GM23338 (cell line): ENCODE measurements at regions not wholly inside any gene's neighbourhood (a gene's known extent, or its start where the extent isn't known, plus 50 kb on each side); places are given as distances from the start of the nearest gene placed in this dataset.

Experiments
- ATAC-seq: fragments of 200-7000 bp; cut with Tn5 transposase; 3 replicates; pipeline ENCODE4 v1.9.1; 2020
- DNase-seq: peaks from one replicate; pipeline ENCODE4 v3.0.0-alpha.2; 2015; ENCODE audit warnings: low spot score
- H2AFZ ChIP-seq: fragments of 200-600 bp; sonication (generic); 2 replicates; pipeline ENCODE4 v1.8.0; 2016; ENCODE audit warnings: antibody characterized with exemption, mild to moderate bottlenecking, moderate library complexity
- H3F3A ChIP-seq: fragments of 200-600 bp; sonication (generic); replicated peaks from 2 replicates; pipeline ENCODE4 v1.8.0; 2017; ENCODE audit warnings: antibody characterized with exemption, mixed run types, low read depth
- H3K27ac ChIP-seq: fragments of 200-600 bp; sonication (generic); 2 replicates; pipeline ENCODE4 v1.6.1; 2016; ENCODE audit warnings: low read depth
- H3K27me3 ChIP-seq: fragments of 200-600 bp; sonication (generic); 2 replicates; pipeline ENCODE4 v1.8.0; 2016; ENCODE audit warnings: mild to moderate bottlenecking, mixed run types, moderate library complexity; ENCODE audit not compliant: insufficient read depth
- H3K36me3 ChIP-seq: fragments of 200-600 bp; sonication (generic); 2 replicates; pipeline ENCODE4 v1.8.0; 2016; ENCODE audit warnings: mild to moderate bottlenecking; ENCODE audit not compliant: insufficient read depth
- H3K4me1 ChIP-seq: fragments of 200-600 bp; sonication (generic); 2 replicates; pipeline ENCODE4 v1.8.0; 2016; ENCODE audit warnings: mild to moderate bottlenecking, moderate library complexity; ENCODE audit not compliant: insufficient read depth
- H3K4me2 ChIP-seq: fragments of 200-600 bp; sonication (generic); 2 replicates; pipeline ENCODE4 v1.7.1; 2017; ENCODE audit warnings: mixed run types
- H3K4me3 ChIP-seq: fragments of 200-600 bp; sonication (generic); 2 replicates; pipeline ENCODE4 v1.6.1; 2016; ENCODE audit warnings: mixed run types
- H3K79me2 ChIP-seq: fragments of 200-600 bp; sonication (generic); replicated peaks from 2 replicates; pipeline ENCODE4 v1.8.0; 2017; ENCODE audit warnings: mild to moderate bottlenecking; ENCODE audit not compliant: insufficient read depth
- H3K9me2 ChIP-seq: fragments of 200-600 bp; sonication (generic); 2 replicates; pipeline ENCODE4 v1.8.0; 2017; ENCODE audit not compliant: insufficient read depth
- H4K20me1 ChIP-seq: fragments of 200-600 bp; sonication (generic); replicated peaks from 2 replicates; pipeline ENCODE4 v1.8.0; 2017; ENCODE audit warnings: mild to moderate bottlenecking; ENCODE audit not compliant: insufficient read depth
- H3K27ac Mint-ChIP-seq: 2 replicates; pipeline ENCODE4 v1.8.0; 2020; ENCODE audit warnings: inconsistent platforms, mild to moderate bottlenecking, moderate library complexity, mixed read lengths
- H3K27me3 Mint-ChIP-seq: 3 replicates; pipeline ENCODE4 v1.8.0; 2022; ENCODE audit warnings: low read depth, mild to moderate bottlenecking, moderate library complexity, mixed read lengths, inconsistent platforms; ENCODE audit not compliant: insufficient read depth, poor library complexity
- H3K36me3 Mint-ChIP-seq: 3 replicates; pipeline ENCODE4 v1.8.0; 2021; ENCODE audit warnings: low read depth, mild to moderate bottlenecking, inconsistent platforms, moderate library complexity, mixed read lengths
- H3K4me1 Mint-ChIP-seq: 3 replicates; pipeline ENCODE4 v1.8.0; 2020; ENCODE audit warnings: mild to moderate bottlenecking, inconsistent platforms, mixed read lengths
- H3K4me3 Mint-ChIP-seq: 3 replicates; pipeline ENCODE4 v1.8.0; 2021; ENCODE audit warnings: moderate library complexity, mild to moderate bottlenecking, inconsistent platforms, mixed read lengths
- H3K9me3 Mint-ChIP-seq: 3 replicates; pipeline ENCODE4 v1.8.0; 2020; ENCODE audit warnings: moderate library complexity, mild to moderate bottlenecking, inconsistent platforms, mixed read lengths
- CREB1 ChIP-seq: fragments of 250-450 bp; sonication (Bioruptor Pico); IDR thresholded peaks from 2 replicates; pipeline ENCODE4 v1.5.0; 2020; ENCODE audit warnings: low read depth, mild to moderate bottlenecking, moderate library complexity
- EZH2phosphoT487 ChIP-seq: fragments of 200-600 bp; sonication (generic); IDR thresholded peaks from one replicate; pipeline ENCODE4 v1.8.1; 2018; ENCODE audit warnings: antibody characterized with exemption; ENCODE audit not compliant: unreplicated experiment
- JUNB ChIP-seq: IDR thresholded peaks from one replicate; pipeline ENCODE4 v1.6.1; 2016; ENCODE audit warnings: antibody characterized with exemption; ENCODE audit not compliant: unreplicated experiment
- NANOG ChIP-seq: IDR thresholded peaks from 2 replicates; pipeline ENCODE4 v1.6.1; 2016; ENCODE audit warnings: antibody characterized with exemption, borderline replicate concordance
- POLR2AphosphoS5 ChIP-seq: IDR thresholded peaks from 2 replicates; pipeline ENCODE4 v1.6.1; 2016; ENCODE audit warnings: antibody characterized with exemption, low read depth
- STAT1 ChIP-seq: IDR thresholded peaks from one replicate; pipeline ENCODE4 v1.6.1; 2016; ENCODE audit warnings: antibody characterized with exemption; ENCODE audit not compliant: unreplicated experiment
- ZNF114 ChIP-seq: fragments of 250-450 bp; sonication (Bioruptor Pico); IDR thresholded peaks from 2 replicates; pipeline ENCODE4 v1.5.0; 2020; ENCODE audit warnings: mild to moderate bottlenecking, moderate library complexity
- ZNF331 ChIP-seq: fragments of 250-450 bp; sonication (Bioruptor Pico); IDR thresholded peaks from 2 replicates; pipeline ENCODE4 v1.5.0; 2020; ENCODE audit warnings: low read depth, mild to moderate bottlenecking, moderate library complexity
- TF ChIP-seq, protein P1 (sequence below): IDR thresholded peaks from one replicate; pipeline ENCODE4 v1.6.1; 2018; ENCODE audit warnings: antibody characterized with exemption; ENCODE audit not compliant: unreplicated experiment
- TF ChIP-seq, protein P2 (sequence below), 2 experiments: fragments of 200-600 bp in 1 of 2; sonication (generic) in 1 of 2; conservative IDR thresholded peaks; 2 replicates each; pipeline versions ENCODE4 v1.5.1 to v1.6.1; 2016 to 2017; ENCODE audit warnings: antibody characterized with exemption in 2 of 2, low read depth in 2 of 2, mild to moderate bottlenecking in 2 of 2, moderate library complexity in 1 of 2
- TF ChIP-seq, protein P3 (sequence below): fragments of 250-450 bp; sonication (Bioruptor Pico); IDR thresholded peaks from 2 replicates; pipeline ENCODE4 v1.5.0; 2020; ENCODE audit warnings: mild to moderate bottlenecking, moderate library complexity
- TF ChIP-seq, protein P4 (sequence below): IDR thresholded peaks from 2 replicates; pipeline ENCODE4 v1.6.1; 2016; ENCODE audit warnings: antibody characterized with exemption

DNA sequence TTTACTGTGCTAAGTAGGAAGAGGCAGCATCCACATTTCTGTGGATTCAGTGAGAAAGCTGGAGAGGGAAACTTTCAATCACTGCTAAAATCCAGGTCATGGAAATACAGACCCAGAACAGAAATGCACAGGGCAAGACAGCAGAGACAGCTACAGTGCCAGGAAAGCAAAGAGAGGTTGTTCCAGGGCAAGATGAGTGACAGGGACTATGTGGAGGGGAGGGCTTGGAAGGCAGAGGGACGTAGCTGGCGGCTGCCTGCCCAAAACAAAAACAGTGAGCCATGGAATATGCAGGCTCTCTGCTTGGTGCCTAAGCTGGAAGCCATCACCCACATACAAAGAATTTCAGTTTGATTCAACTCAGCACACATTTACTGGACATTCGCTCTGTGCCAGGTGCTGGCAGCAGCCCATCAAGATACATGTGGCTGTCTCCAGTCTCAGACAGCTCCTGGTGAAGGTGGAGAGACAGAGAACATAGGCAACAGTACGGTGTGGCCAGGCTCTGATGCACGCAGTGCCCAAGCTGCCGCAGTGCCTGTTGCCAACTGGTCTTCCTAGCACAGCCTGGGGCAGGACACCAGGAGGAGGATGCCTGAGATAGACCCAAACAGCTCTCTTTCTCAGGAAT lies 88.7 kb downstream of the AIPL1 start:
- Histone ChIP-seq H3K36me3 (no peaks in the 10 kb centered on the region), H3K27ac (no peak overlapping the region), H2AFZ (peak overlapping the region; percentile 43; the same call in 1 of the 2 replicates), H3K9me2 (0 out of 2 replicates have a peak, but pooled peaks cover 7% of the 10 kb centered on the region), H3K27me3 (no peaks in the 10 kb centered on the region), H3K4me1 (no peaks in the 10 kb centered on the region), H3K79me2 (no peaks in the 10 kb centered on the region), H3F3A (no peaks in the 10 kb centered on the region), H3K4me2 (no peak overlapping the region), H3K4me3 (no peak overlapping the region), H4K20me1 (no peaks in the 10 kb centered on the region)
- H3K27ac Mint-ChIP-seq = no peak overlapping the region
- ATAC-seq (no peak), DNase-seq (no peak)
- TF ChIP-seq STAT1 (no peak), POLR2AphosphoS5 (no peak), ZNF114 (CRISPR knock-in tag) (no peak), EZH2phosphoT487 (no peak), ZNF331 (CRISPR knock-in tag) (no peak), NANOG (no peak), JUNB (no peak), CREB1 (CRISPR knock-in tag) (no peak)
- TF ChIP-seq, protein P1, sequence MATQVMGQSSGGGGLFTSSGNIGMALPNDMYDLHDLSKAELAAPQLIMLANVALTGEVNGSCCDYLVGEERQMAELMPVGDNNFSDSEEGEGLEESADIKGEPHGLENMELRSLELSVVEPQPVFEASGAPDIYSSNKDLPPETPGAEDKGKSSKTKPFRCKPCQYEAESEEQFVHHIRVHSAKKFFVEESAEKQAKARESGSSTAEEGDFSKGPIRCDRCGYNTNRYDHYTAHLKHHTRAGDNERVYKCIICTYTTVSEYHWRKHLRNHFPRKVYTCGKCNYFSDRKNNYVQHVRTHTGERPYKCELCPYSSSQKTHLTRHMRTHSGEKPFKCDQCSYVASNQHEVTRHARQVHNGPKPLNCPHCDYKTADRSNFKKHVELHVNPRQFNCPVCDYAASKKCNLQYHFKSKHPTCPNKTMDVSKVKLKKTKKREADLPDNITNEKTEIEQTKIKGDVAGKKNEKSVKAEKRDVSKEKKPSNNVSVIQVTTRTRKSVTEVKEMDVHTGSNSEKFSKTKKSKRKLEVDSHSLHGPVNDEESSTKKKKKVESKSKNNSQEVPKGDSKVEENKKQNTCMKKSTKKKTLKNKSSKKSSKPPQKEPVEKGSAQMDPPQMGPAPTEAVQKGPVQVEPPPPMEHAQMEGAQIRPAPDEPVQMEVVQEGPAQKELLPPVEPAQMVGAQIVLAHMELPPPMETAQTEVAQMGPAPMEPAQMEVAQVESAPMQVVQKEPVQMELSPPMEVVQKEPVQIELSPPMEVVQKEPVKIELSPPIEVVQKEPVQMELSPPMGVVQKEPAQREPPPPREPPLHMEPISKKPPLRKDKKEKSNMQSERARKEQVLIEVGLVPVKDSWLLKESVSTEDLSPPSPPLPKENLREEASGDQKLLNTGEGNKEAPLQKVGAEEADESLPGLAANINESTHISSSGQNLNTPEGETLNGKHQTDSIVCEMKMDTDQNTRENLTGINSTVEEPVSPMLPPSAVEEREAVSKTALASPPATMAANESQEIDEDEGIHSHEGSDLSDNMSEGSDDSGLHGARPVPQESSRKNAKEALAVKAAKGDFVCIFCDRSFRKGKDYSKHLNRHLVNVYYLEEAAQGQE = no peak
- TF ChIP-seq, protein P2, sequence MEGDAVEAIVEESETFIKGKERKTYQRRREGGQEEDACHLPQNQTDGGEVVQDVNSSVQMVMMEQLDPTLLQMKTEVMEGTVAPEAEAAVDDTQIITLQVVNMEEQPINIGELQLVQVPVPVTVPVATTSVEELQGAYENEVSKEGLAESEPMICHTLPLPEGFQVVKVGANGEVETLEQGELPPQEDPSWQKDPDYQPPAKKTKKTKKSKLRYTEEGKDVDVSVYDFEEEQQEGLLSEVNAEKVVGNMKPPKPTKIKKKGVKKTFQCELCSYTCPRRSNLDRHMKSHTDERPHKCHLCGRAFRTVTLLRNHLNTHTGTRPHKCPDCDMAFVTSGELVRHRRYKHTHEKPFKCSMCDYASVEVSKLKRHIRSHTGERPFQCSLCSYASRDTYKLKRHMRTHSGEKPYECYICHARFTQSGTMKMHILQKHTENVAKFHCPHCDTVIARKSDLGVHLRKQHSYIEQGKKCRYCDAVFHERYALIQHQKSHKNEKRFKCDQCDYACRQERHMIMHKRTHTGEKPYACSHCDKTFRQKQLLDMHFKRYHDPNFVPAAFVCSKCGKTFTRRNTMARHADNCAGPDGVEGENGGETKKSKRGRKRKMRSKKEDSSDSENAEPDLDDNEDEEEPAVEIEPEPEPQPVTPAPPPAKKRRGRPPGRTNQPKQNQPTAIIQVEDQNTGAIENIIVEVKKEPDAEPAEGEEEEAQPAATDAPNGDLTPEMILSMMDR (conservative IDR thresholded peaks at IDR 0.05; ENCODE audit: low read depth in 2 of 2) = no peak
- TF ChIP-seq, protein P3, sequence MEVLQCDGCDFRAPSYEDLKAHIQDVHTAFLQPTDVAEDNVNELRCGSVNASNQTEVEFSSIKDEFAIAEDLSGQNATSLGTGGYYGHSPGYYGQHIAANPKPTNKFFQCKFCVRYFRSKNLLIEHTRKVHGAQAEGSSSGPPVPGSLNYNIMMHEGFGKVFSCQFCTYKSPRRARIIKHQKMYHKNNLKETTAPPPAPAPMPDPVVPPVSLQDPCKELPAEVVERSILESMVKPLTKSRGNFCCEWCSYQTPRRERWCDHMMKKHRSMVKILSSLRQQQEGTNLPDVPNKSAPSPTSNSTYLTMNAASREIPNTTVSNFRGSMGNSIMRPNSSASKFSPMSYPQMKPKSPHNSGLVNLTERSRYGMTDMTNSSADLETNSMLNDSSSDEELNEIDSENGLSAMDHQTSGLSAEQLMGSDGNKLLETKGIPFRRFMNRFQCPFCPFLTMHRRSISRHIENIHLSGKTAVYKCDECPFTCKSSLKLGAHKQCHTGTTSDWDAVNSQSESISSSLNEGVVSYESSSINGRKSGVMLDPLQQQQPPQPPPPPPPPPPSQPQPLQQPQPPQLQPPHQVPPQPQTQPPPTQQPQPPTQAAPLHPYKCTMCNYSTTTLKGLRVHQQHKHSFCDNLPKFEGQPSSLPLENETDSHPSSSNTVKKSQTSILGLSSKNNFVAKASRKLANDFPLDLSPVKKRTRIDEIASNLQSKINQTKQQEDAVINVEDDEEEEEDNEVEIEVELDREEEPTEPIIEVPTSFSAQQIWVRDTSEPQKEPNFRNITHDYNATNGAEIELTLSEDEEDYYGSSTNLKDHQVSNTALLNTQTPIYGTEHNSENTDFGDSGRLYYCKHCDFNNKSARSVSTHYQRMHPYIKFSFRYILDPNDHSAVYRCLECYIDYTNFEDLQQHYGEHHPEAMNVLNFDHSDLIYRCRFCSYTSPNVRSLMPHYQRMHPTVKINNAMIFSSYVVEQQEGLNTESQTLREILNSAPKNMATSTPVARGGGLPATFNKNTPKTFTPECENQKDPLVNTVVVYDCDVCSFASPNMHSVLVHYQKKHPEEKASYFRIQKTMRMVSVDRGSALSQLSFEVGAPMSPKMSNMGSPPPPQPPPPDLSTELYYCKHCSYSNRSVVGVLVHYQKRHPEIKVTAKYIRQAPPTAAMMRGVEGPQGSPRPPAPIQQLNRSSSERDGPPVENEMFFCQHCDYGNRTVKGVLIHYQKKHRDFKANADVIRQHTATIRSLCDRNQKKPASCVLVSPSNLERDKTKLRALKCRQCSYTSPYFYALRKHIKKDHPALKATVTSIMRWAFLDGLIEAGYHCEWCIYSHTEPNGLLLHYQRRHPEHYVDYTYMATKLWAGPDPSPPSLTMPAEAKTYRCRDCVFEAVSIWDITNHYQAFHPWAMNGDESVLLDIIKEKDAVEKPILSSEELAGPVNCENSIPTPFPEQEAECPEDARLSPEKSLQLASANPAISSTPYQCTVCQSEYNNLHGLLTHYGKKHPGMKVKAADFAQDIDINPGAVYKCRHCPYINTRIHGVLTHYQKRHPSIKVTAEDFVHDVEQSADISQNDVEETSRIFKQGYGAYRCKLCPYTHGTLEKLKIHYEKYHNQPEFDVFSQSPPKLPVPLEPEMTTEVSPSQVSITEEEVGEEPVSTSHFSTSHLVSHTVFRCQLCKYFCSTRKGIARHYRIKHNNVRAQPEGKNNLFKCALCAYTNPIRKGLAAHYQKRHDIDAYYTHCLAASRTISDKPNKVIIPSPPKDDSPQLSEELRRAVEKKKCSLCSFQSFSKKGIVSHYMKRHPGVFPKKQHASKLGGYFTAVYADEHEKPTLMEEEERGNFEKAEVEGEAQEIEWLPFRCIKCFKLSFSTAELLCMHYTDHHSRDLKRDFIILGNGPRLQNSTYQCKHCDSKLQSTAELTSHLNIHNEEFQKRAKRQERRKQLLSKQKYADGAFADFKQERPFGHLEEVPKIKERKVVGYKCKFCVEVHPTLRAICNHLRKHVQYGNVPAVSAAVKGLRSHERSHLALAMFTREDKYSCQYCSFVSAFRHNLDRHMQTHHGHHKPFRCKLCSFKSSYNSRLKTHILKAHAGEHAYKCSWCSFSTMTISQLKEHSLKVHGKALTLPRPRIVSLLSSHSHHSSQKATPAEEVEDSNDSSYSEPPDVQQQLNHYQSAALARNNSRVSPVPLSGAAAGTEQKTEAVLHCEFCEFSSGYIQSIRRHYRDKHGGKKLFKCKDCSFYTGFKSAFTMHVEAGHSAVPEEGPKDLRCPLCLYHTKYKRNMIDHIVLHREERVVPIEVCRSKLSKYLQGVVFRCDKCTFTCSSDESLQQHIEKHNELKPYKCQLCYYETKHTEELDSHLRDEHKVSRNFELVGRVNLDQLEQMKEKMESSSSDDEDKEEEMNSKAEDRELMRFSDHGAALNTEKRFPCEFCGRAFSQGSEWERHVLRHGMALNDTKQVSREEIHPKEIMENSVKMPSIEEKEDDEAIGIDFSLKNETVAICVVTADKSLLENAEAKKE (CRISPR knock-in tag) = no peak
- TF ChIP-seq, protein P4, sequence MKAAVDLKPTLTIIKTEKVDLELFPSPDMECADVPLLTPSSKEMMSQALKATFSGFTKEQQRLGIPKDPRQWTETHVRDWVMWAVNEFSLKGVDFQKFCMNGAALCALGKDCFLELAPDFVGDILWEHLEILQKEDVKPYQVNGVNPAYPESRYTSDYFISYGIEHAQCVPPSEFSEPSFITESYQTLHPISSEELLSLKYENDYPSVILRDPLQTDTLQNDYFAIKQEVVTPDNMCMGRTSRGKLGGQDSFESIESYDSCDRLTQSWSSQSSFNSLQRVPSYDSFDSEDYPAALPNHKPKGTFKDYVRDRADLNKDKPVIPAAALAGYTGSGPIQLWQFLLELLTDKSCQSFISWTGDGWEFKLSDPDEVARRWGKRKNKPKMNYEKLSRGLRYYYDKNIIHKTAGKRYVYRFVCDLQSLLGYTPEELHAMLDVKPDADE = no peak
- no peak overlapping the region for H3K4me3 Mint-ChIP-seq
- peaks cover 4% of the 10 kb centered on the region; the same call in 1 of the 3 replicates for H3K4me1 Mint-ChIP-seq
- H3K27me3 Mint-ChIP-seq = no peaks in the 10 kb centered on the region
- H3K36me3 Mint-ChIP-seq = no peaks in the 10 kb centered on the region
- no peaks in the 10 kb centered on the region for H3K9me3 Mint-ChIP-seq
